Esophagus squamous epithelium (tissue), 5 donors: ENCODE measurements at regions not wholly inside any gene's neighbourhood (a gene's known extent, or its start where the extent isn't known, plus 50 kb on each side); places are given as distances from the start of the nearest gene placed in this dataset.
A peak's percentile ranks its signal among the peaks of the same experiment; 100 is the strongest.

ENCODE experiments used
- DNase-seq: peaks from one replicate; lab custom pipeline; 2025; lab: John Stamatoyannopoulos, UW
- H3K27ac ChIP-seq, 4 donors: fragments of 200-600 bp; sonication (generic); one replicate each; pipeline ENCODE4 v1.5.1; 2016 to 2019; ENCODE audit warnings: mild to moderate bottlenecking in 1 of 4
- H3K27me3 ChIP-seq, 4 donors: fragments of 200-600 bp; sonication (generic); 1 replicate in 3 of 4; 2 replicates in 1 of 4; pipeline versions ENCODE4 v1.5.1 to v1.6.0; 2017 to 2021; ENCODE audit warnings: antibody characterized with exemption in 1 of 4
- H3K36me3 ChIP-seq, 3 donors: fragments of 200-600 bp; sonication (generic); one replicate each; pipeline ENCODE4 v1.5.1; 2016 to 2019
- H3K4me1 ChIP-seq, 3 donors: fragments of 200-600 bp; sonication (generic); one replicate each; pipeline ENCODE4 v1.5.1; 2017 to 2019
- H3K4me3 ChIP-seq, 4 donors: fragments of 200-600 bp; sonication (generic); 1 replicate in 3 of 4; 2 replicates in 1 of 4; pipeline ENCODE4 v1.5.1; 2016 to 2019; ENCODE audit warnings: mild to moderate bottlenecking in 2 of 4, moderate library complexity in 1 of 4
- H3K9me3 ChIP-seq, 3 donors: fragments of 200-600 bp; sonication (generic); one replicate each; pipeline ENCODE4 v1.5.1; 2016 to 2019
- POLR2A ChIP-seq, 4 donors: fragments of 450-650 bp; IDR thresholded peaks; one replicate each; pipeline ENCODE4 v1.6.1; 2017; ENCODE audit warnings: antibody characterized with exemption in 4 of 4, mild to moderate bottlenecking in 4 of 4, moderate library complexity in 3 of 4
- WGBS, 2 donors: methylation state at CpG; one replicate each; pipeline ENCODE4 v1.1.5; 2018; 5-methylcytosine and 5-hydroxymethylcytosine counted together
- intact Hi-C: fragments of 100-400 bp; cut with DNase I; formaldehyde crosslinking; loops from one replicate; pipeline ENCODE4 v1.15.0; 2022
- TF ChIP-seq, protein P1 (sequence below), 6 experiments: fragments of 450-650 bp in 4 of 6; fragments of 200-600 bp in 2 of 6; sonication (generic) in 2 of 6; IDR thresholded peaks; one replicate each; pipeline ENCODE4 v1.5.1; 2016 to 2019; ENCODE audit warnings: antibody characterized with exemption in 6 of 6, mild to moderate bottlenecking in 4 of 6, moderate library complexity in 4 of 6
- donor health status: DM: yes; HTN: yes; CAD: no.

DNA sequence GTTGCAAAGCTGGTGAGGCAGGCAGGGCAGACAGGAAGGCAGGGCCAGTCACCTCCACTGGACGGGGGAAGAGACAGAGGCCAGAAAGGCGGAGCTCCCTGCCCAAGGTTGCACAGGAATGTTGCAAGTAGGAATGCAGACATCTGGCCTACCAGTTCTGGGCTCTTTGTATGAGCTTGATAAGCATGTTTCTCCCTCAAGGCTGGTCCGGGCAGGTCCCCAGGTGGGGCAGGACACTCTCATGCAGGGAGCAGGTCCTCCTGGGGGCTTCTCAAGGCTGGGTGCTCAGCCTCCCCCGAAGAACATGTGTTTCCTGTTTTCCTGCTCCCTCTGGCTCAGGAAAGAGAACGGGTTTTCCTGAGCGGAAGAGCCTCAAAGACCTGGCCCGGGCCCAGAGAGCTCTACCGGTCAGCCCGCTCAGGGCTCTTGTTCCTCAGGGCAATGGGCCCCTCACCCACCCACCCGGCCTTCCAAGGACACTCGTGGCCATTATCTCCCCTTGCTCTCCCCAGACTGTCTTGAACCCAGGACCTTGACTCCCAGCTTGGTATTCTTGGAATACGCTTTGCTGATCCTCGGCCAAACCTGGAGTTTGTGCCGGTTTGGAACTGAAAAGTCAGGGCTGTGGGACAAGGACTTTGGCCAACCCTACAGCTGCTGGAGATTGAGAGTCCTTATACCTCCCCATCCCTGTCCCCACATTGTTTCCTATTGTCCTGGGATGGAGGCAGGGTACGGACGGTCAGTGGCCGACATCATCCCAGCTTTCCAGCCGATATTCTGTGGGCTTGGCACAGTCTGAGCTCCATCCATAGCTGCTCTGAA, 87.7 kb upstream of the HAAO start:
- Histone ChIP-seq H3K4me1 (peaks cover 23 to 71% (median 49%) of the 10 kb centered on the region in 3 donors), H3K27me3 (no peaks in the 10 kb centered on the region), H3K27ac (peak overlapping the region; percentile 15 to 84 (median 75)), H3K36me3 (no peaks in the 10 kb centered on the region), H3K4me3 (no peak overlapping the region), H3K9me3 (no peaks in the 10 kb centered on the region)
- DNase-seq, result no peak
- WGBS, 2 donors, result 36 to 47% methylated on average over 11 to 15 of the region's 18 CpGs
- intact Hi-C loops, result no loop called here
- TF ChIP-seq, protein P1, sequence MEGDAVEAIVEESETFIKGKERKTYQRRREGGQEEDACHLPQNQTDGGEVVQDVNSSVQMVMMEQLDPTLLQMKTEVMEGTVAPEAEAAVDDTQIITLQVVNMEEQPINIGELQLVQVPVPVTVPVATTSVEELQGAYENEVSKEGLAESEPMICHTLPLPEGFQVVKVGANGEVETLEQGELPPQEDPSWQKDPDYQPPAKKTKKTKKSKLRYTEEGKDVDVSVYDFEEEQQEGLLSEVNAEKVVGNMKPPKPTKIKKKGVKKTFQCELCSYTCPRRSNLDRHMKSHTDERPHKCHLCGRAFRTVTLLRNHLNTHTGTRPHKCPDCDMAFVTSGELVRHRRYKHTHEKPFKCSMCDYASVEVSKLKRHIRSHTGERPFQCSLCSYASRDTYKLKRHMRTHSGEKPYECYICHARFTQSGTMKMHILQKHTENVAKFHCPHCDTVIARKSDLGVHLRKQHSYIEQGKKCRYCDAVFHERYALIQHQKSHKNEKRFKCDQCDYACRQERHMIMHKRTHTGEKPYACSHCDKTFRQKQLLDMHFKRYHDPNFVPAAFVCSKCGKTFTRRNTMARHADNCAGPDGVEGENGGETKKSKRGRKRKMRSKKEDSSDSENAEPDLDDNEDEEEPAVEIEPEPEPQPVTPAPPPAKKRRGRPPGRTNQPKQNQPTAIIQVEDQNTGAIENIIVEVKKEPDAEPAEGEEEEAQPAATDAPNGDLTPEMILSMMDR (IDR thresholded peaks at IDR 0.05), result no peak
- no peak for TF ChIP-seq POLR2A (IDR thresholded peaks at IDR 0.05)

DNA sequence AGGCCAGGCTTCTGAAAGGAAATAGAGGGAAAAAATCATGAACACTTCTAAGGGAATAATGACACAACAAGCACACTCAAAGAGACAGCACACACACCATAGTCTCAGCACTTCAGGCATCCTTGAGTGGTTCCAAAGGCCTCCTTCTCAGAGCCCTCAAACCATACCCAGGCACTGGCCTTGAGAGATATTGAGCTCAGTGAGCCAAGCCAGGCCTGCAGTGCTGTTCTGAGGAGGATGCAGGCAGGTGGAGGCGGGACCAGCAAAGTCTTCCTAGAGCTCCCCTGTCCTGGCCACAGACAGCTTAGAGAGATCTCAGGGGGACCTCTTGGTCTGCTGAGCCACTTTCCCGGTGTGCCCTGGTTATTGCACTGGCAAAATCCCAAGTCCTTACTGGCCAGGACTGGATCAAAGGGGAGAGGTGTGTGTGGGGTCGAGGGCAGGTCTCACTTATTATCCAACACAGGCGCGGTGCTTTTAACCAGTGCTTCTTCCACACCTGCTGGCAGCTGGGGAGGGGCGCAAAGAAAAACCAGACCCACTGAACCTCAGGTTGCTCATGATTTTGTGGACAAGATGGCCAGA, 86.8 kb upstream of the HAAO start:
- TF ChIP-seq POLR2A (IDR thresholded peaks at IDR 0.05), result no peak
- TF ChIP-seq, protein P1 (IDR thresholded peaks at IDR 0.05), result no peak
- H3K4me3 ChIP-seq, result no peak overlapping the region
- no peaks in the 10 kb centered on the region for H3K9me3 ChIP-seq
- H3K4me1 ChIP-seq, result peaks cover 30 to 81% (median 55%) of the 10 kb centered on the region in 3 donors
- 60% methylated on average over 2 of the region's 6 CpGs; no CpG with 5 or more reads in 1 of the 2 donors for WGBS, 2 donors
- no peak for DNase-seq
- intact Hi-C loops, result no loop called here
- H3K36me3 ChIP-seq, result no peaks in the 10 kb centered on the region
- peak overlapping the region; percentile 15 to 84 (median 75) for H3K27ac ChIP-seq
- H3K27me3 ChIP-seq, result no peaks in the 10 kb centered on the region

DNA sequence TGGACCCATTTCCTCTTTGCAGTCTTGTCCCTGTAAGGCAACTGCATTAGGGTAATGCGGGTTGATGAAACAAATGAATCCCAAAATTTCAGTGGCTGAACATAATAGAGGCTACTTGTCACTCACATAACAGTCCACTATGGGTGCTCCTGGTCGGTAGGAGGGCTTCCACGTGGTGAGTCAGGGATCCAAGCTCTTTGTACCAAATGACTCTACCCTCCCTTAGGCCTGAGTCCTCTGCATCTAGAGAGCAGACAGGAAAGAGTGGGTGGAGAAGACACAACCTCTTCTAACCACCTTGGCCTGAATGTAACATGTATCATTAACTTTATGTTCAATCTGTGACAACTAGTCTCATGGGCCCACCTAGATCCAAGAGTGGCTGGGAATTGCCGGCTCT, 86.2 kb upstream of the HAAO start:
- intact Hi-C loops, result no loop called here
- H3K36me3 ChIP-seq, result no peaks in the 10 kb centered on the region
- H3K4me3 ChIP-seq, result no peak overlapping the region
- H3K4me1 ChIP-seq, result peaks cover 30 to 87% (median 55%) of the 10 kb centered on the region in 3 donors
- H3K27ac ChIP-seq, result peak overlapping the region in 3 of 4 donors; percentile 71 to 84 (median 79)
- DNase-seq, result no peak
- no peaks in the 10 kb centered on the region for H3K27me3 ChIP-seq
- WGBS, 2 donors, result 80 to 81% methylated on average over 3 to 4 of the region's 4 CpGs
- H3K9me3 ChIP-seq, result no peaks in the 10 kb centered on the region
- TF ChIP-seq POLR2A (IDR thresholded peaks at IDR 0.05), result no peak
- TF ChIP-seq, protein P1 (IDR thresholded peaks at IDR 0.05), result no peak

DNA sequence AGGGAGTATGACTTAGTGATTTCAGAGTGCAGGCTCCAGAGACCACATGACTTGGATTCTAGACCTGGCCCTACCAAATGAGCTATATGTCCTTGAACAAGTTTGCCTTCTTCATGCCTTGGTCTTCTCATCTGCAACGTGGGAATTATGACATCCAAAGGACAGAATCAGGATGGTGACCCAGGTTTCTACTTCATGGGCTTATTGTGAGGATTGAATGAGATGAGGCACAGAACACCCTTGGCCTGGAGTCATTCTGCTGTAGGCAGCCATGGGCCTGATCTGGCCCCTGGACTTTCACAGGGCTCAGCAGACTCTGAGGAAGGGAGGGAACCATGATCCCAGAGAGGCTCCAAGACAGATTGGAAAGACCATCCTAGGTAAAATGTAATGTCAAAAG, 85.6 kb upstream of the HAAO start:
- Histone ChIP-seq H3K9me3 (no peaks in the 10 kb centered on the region), H3K27me3 (no peaks in the 10 kb centered on the region), H3K27ac (peak overlapping the region in 3 of 4 donors; percentile 71 to 84 (median 79)), H3K4me1 (peaks cover 30 to 93% (median 55%) of the 10 kb centered on the region in 3 donors), H3K36me3 (no peaks in the 10 kb centered on the region), H3K4me3 (no peak overlapping the region)
- WGBS, 2 donors, result 70 to 80% methylated on average over 1 of the region's 1 CpG
- DNase-seq, result no peak
- TF ChIP-seq, protein P1 (IDR thresholded peaks at IDR 0.05), result no peak
- TF ChIP-seq POLR2A (IDR thresholded peaks at IDR 0.05), result no peak
- intact Hi-C loops, result no loop called here

DNA sequence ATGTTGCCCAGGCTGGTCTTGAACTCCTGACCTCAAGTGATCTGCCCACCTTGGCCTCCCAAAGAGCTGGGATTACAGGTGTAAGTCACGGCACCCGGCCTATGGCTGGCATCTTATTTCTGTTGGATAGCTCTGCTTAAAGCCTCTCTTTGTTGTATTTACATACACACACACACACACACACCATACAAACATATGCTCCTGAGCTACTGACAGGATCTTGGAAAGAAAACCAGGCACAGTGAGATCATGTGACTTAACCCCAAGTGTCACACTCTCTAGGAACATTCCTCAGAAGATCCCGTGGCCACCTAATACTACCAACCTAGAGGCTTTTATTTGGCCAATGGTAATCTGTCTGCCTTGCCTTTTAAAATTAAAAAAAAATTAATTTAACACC, 85.1 kb upstream of the HAAO start:
- Histone ChIP-seq H3K4me3 (no peak overlapping the region), H3K9me3 (no peaks in the 10 kb centered on the region), H3K27me3 (no peaks in the 10 kb centered on the region), H3K4me1 (peaks cover 30 to 98% (median 55%) of the 10 kb centered on the region in 3 donors), H3K36me3 (no peaks in the 10 kb centered on the region), H3K27ac (peak overlapping the region in 3 of 4 donors; percentile 59 to 84 (median 75))
- TF ChIP-seq, protein P1 (IDR thresholded peaks at IDR 0.05), result no peak
- no peak for TF ChIP-seq POLR2A (IDR thresholded peaks at IDR 0.05)
- intact Hi-C loops, result no loop called here
- no peak for DNase-seq
- WGBS, 2 donors, result 66 to 86% methylated on average over 3 of the region's 3 CpGs
